Hepatocyte (in vitro differentiated cells): ENCODE measurements at regions not wholly inside any gene's neighbourhood (a gene's known extent, or its start where the extent isn't known, plus 50 kb on each side); places are given as distances from the start of the nearest gene placed in this dataset.

ENCODE experiments used
- CTCF ChIP-seq: fragments of 200-600 bp; sonication (generic); IDR thresholded peaks from 2 replicates; pipeline ENCODE4 v1.5.1; 2016; ENCODE audit warnings: antibody characterized with exemption, mild to moderate bottlenecking; ENCODE audit not compliant: poor library complexity
- EZH2 ChIP-seq: fragments of 200-600 bp; sonication (generic); IDR thresholded peaks from 2 replicates; pipeline ENCODE4 v1.6.1; 2016; ENCODE audit warnings: antibody characterized with exemption, mild to moderate bottlenecking, borderline replicate concordance
- EZH2phosphoT487 ChIP-seq: fragments of 200-600 bp; sonication (generic); IDR thresholded peaks from one replicate; pipeline ENCODE4 v1.6.1; 2018; ENCODE audit warnings: antibody characterized with exemption, mild to moderate bottlenecking, low read depth, moderate library complexity; ENCODE audit not compliant: unreplicated experiment, severe bottlenecking

- TF ChIP-seq CTCF (no peak), EZH2phosphoT487 (no peak), EZH2 (no peak)
Observed at GRCh38 chr2:238653431-238654109, 194.3 kb upstream of the TWIST2 start.
